Mucosa of gallbladder (tissue), 1 donor: ENCODE measurements at regions not wholly inside any gene's neighbourhood (a gene's known extent, or its start where the extent isn't known, plus 50 kb on each side); places are given as distances from the start of the nearest gene placed in this dataset.
"Not testable (repeated sequence)": the region's sequence is repeated elsewhere in the genome, so short reads cannot be mapped to it uniquely, and the experiment has no call there.

Experiments
- DNase-seq: peaks from one replicate; pipeline ENCODE4 v3.0.0-alpha.2; 2020; ENCODE audit warnings: low spot score
- donor health status: DM: no; HTN: no; CAD: no.

- no peak for DNase-seq
Observed at GRCh38 chr4:26208237-26208994, 112.4 kb upstream of the RBPJ start.

GRCh38 chr4:26209378-26209777 is 111.4 kb upstream of the RBPJ start:
- not testable (repeated sequence) for DNase-seq

- no peak for DNase-seq
Observed at GRCh38 chr4:26212528-26212927, 108.3 kb upstream of the RBPJ start.

DNA sequence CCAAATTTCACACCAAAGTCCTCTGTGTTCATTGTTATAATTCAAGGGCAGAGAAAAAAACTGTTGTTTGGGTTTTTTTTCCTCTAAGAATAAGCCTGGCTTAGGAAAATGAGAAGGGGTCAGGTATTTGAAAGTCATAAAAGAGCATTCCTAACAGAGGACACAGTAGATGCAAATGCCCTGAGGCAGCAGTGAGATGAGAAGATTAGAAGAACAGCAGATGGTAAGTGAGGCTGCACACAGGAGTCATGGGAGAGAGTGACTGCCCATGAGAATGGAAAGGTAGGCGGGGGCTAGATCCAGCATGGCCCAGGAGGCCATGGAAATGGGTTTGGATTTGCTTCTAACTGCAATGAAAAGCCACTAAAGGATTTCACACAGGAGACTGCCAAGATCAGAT is 107.5 kb upstream of the RBPJ start:
- no peak for DNase-seq

- no peak for DNase-seq
Observed at GRCh38 chr4:26214994-26215393, 105.8 kb upstream of the RBPJ start.

DNA sequence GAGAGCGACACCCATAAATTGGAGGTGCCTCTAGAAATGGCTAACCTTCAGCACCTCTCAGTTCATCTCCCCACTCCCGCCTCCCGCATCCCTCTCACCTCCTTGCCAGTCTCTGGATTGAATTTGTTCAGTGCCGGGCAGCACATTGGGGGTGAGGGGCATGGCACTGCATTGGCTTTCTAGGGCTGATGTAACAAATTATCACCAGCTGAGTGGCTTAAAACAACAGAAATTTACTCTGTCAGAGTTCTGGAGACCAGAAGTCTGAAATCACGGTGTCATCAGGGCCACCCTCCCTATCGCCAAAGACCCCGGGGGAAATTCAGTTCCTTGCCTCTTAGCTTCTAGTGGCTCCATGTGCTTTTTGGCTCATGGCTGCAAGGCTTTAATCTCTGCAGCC is 105.1 kb upstream of the RBPJ start:
- no peak for DNase-seq

DNA sequence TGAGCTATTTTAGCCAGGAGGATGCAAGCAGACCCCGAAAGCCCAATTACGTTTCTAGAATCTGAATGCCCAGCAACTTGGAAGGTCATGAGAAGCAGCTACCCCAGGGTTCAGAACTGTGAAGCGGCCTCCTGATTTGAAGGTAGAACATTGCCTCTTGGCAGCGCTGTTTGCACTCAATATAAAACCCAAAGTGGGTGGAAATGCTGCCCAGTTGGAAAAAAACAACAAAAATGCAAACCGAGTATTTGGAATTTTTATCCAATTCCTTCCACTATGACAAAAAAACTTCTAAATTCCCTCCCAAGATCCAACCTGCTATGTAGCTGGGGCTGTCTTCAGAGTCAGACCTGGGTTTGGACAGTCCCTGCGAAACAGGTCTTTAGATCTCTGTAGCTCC is 103.3 kb upstream of the RBPJ start:
- no peak for DNase-seq

DNA sequence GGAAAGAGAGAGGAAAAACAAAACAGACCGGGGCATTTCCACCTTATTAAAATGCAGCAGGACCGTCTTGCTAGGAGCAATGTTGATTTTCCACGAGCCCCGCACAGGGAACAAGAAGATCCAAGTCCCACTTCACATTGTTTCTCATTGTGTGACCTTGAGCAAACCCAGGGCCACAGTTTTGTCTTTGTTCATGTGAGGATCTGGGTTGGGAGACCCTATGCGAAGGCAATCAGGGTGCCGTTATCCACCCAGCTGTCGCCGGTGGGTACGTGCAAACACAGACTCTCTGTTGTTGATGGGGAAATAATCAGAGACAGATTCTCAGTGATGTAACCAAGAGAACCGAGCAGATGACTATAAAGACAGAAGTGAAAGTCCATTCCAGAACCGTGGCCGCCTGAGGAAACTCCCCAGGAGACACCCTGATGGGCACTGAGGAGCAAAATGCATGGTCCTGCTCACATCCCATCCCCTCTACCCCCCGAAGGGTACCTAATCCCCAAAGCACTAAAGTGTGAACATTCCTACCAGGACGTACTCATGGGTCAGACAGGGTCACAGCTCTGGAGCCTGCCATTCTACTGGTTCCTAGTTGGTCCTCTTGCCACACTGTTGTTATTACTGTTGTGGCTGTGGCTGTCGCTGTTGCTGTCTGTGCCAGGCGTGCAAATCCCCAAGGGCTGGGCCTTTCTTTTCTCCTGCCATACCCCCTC is 102.7 kb upstream of the RBPJ start:
- no peak for DNase-seq

GRCh38 chr4:26218677-26219605 is 101.9 kb upstream of the RBPJ start:
- no peak for DNase-seq

GRCh38 chr4:26220696-26221095 is 100.1 kb upstream of the RBPJ start:
- DNase-seq = no peak

DNA sequence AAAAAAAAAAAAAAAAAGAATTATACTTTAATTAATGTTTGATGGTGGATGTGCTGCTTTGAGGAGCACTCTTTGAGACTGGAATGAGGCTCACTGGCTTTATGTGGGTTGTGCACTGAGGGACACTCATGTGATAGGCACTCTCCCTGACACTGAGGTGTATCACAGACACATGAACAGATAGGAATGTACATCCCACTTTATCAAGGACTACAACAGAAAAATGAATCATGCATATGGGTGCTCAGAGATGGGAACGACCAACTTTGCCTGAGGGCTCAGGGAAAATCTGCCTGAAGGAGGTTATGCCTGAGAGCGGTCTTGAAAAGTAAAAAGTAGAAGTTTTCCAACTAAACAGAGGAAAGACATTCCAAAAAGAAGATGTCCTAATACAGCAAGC is 97.7 kb upstream of the RBPJ start:
- DNase-seq = no peak

DNA sequence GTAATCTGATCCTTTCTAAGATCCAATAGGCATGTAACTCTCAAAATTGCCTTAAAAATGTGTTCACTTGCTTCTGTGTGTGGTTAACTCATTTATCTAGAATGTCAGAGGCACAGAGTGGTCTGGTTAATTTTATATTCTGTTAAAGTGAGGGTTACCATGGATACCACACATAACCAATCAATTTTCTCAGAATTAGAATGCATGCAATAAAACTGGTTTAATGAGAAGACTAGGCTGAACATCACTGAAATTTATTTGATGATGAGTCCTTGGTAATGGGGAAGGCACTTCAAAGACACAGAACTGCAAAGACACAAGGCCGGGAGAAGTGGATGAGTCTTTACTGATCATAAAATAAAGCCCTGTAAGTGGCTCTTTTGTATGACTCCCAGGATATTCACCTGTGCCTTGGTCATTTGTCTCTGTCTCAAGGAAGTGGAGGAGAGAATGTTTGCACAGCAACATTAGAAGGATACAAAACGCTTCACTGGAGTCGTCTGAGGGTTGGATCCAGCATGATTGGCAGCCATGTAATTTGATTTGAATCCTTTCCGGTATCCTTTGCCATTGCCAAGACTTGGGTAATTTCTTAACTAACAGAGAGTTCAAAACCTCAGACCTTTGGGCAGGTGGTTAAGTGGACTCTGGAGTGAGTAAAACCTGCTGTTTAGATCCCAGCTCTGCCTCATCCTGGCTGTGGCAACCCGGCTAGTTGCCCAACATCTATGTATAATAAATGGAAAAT is 94.0 kb upstream of the RBPJ start:
- DNase-seq = no peak

- DNase-seq = no peak
Observed at GRCh38 chr4:26227601-26228229, 93.1 kb upstream of the RBPJ start.

GRCh38 chr4:26228883-26229282 is 91.9 kb upstream of the RBPJ start:
- no peak for DNase-seq

DNA sequence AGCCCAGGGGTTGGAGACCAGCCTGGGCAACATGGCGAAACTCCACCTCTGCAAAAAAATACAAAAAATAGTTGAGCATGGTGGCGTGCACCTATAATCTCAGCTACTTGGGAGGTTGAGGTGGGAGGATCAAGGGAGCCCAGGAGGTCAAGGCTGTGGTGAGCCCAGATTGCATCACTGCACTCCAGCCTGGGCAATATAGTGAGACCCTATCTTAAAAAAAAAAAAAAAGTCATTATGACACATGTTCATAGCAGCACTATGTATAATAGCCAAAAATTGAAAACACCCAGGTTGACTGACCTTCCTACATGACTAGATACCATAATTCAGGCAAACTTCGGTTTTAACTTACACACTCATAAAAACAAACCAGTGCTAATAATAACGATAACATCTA is 90.8 kb upstream of the RBPJ start:
- no peak for DNase-seq

DNA sequence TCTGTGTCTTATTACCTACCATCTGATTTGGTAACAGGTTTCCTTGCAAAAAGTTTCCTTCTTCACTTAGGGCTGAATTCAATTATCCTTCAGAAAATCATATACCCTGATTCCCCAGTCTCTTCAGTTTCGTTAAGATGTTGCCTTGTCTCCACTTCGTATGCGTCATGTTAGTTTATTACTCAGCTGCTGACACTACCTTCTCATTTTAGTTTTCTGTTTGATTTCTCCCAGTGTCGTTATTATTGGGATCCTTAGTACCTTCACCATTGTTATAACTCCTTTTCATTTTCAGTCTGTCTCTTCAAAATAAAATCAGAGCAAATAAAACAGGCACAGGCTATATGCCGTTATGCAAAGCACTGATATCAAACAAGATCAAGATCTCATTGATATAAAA is 87.5 kb upstream of the RBPJ start:
- DNase-seq = no peak

DNA sequence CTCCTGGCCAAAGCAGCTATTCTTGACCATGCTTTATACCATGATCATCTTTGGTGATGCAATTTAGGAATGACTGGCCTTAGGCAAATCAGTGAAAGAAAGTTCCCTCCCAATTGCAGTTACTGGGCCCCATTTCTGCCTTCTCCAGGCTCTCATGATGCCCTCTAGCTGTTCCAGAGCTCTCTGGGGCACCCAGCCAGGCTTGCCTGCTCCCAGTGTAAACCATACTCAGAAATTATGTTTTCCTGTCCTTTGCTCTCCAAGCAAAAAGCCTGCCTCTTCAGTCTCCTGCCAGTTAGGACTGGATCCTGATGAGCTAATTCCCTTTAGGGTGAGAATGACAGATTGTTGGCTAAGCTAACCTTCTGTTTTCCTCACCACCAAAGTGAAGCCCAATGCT is 85.3 kb upstream of the RBPJ start:
- DNase-seq = peak; percentile 52

DNA sequence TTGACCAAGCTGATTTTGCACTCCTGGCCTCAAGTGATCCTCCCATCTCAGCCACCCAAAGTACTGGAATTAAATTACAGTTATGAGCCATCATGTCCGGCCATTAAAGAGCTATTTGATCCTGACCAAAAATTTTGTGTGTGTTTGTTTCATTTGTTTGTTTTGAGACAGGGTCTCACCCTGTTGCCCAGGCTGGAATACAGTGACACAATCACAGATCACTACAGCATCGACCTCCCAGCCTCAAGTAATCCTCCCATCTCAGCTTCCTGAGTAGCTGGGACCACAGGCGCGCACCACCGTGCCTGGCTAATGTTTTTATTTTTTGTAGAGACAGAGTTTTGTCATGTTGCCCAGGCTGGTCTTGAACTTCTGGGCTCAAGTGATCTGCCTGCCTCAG is 82.9 kb upstream of the RBPJ start:
- DNase-seq = no peak

GRCh38 chr4:26238426-26238777 is 82.4 kb upstream of the RBPJ start:
- peak; percentile 14 for DNase-seq

DNA sequence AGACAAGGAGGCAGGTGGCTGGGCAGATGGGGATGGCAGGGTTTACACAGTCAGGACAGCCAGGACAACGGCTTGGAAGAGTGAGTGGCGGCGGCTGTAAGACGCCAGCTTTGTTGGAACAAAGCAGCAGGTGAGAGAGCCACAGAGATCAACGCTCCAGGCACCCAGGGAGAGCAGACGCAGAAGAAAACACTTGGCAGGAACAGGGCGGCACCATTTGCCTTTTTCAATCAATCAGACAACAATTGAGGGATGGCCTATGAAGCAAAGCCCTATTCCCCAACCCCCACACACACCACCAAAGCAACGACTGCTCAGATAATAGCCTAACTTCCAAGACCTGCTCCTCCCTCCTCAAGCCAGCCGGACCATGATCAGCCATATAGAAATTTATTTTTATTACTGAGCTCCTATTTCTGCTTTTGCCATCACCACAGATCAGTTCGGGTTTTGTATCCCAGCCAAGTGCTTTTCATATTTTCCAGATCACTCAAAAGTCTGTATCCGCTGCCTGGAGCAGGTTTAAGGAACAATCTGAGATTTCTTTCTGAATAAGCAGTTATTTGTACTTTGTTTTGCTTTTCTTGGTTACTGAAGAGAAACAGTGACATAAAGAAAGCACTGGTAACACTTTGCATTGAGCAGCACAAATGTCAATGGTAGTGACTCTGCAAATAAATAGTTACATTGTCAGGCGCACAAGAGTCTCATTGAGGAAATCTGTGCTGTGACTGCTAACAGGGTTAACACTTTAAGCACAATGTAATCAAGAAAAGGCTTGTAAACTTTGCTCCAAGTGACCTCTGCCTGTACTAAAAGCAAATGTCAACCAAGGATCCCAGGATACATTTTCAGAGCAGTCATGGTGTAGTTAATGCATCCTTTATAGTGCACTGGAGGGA is 81.8 kb upstream of the RBPJ start:
- DNase-seq = peak; percentile 60
